WTC11 (cell line): ENCODE measurements at regions not wholly inside any gene's neighbourhood (a gene's known extent, or its start where the extent isn't known, plus 50 kb on each side); places are given as distances from the start of the nearest gene placed in this dataset.

Experiments
- ATAC-seq: fragments of 200-7000 bp; cut with Tn5 transposase; 2 replicates; pipeline ENCODE4 v1.10.0; 2021; ENCODE audit warnings: mild to moderate bottlenecking, moderate library complexity
- CTCF ChIA-PET: fragments of 300-600 bp; sonication (Branson Sonifier 250); formaldehyde crosslinking; loops from one replicate; lab custom pipeline; 2021; ENCODE audit warnings: antibody characterized with exemption; lab: Charles Lee
- POLR2A ChIA-PET: fragments of 350-600 bp; sonication (Branson Sonifier 250); formaldehyde crosslinking; loops from one replicate; lab custom pipeline; 2021; ENCODE audit warnings: antibody characterized with exemption; lab: Charles Lee
- DNase-seq: peaks from one replicate; pipeline ENCODE4 v3.0.0; 2021; ENCODE audit warnings: low spot score
- H3K27ac Mint-ChIP-seq: 2 replicates; pipeline ENCODE4 v1.8.0; 2021; ENCODE audit warnings: mixed read lengths
- H3K27me3 Mint-ChIP-seq: 2 replicates; pipeline ENCODE4 v1.8.0; 2021; ENCODE audit warnings: low read depth, mild to moderate bottlenecking, moderate library complexity, mixed read lengths
- H3K36me3 Mint-ChIP-seq: 2 replicates; pipeline ENCODE4 v1.8.0; 2021; ENCODE audit warnings: mixed read lengths
- H3K4me1 Mint-ChIP-seq: 2 replicates; pipeline ENCODE4 v1.8.0; 2022; ENCODE audit warnings: mixed read lengths
- H3K4me3 Mint-ChIP-seq: 2 replicates; pipeline ENCODE4 v1.8.0; 2021; ENCODE audit warnings: mild to moderate bottlenecking, moderate library complexity, mixed read lengths
- H3K9me3 Mint-ChIP-seq: 2 replicates; pipeline ENCODE4 v1.8.0; 2021; ENCODE audit warnings: mixed read lengths
- ARID4B ChIP-seq: sonication (generic); formaldehyde crosslinking; IDR thresholded peaks from 2 replicates; pipeline ENCODE4 v1.8.0; 2023; ENCODE audit warnings: missing genetic modification reagents, mild to moderate bottlenecking, borderline replicate concordance
- ATF6 ChIP-seq: sonication (generic); formaldehyde crosslinking; IDR thresholded peaks from 2 replicates; pipeline ENCODE4 v1.8.1; 2023; ENCODE audit warnings: mild to moderate bottlenecking, missing genetic modification reagents
- E2F1 ChIP-seq: sonication (generic); formaldehyde crosslinking; IDR thresholded peaks from 2 replicates; pipeline ENCODE4 v1.8.0; 2022; ENCODE audit warnings: mild to moderate bottlenecking, missing genetic modification reagents
- EMX1 ChIP-seq: fragments of 250-450 bp; sonication (Bioruptor Pico); IDR thresholded peaks from 2 replicates; pipeline ENCODE4 v1.8.0; 2021; ENCODE audit warnings: mild to moderate bottlenecking
- ERG ChIP-seq: fragments of 250-450 bp; sonication (Bioruptor Pico); IDR thresholded peaks from 2 replicates; pipeline ENCODE4 v1.8.0; 2021; ENCODE audit warnings: mild to moderate bottlenecking
- ESRRA ChIP-seq: sonication (generic); formaldehyde crosslinking; IDR thresholded peaks from 2 replicates; pipeline ENCODE4 v1.8.1; 2022; ENCODE audit warnings: mild to moderate bottlenecking, missing genetic modification reagents, borderline replicate concordance
- FOXJ3 ChIP-seq: sonication (generic); formaldehyde crosslinking; IDR thresholded peaks from 2 replicates; pipeline ENCODE4 v1.9.0; 2021; ENCODE audit warnings: missing genetic modification reagents, mild to moderate bottlenecking, borderline replicate concordance
- GRHL2 ChIP-seq: fragments of 250-450 bp; sonication (Bioruptor Pico); IDR thresholded peaks from 2 replicates; pipeline ENCODE4 v1.8.0; 2022; ENCODE audit warnings: mild to moderate bottlenecking, moderate library complexity; ENCODE audit not compliant: insufficient replicate concordance, severe bottlenecking
- GTF2I ChIP-seq: fragments of 250-450 bp; sonication (Bioruptor Pico); conservative IDR thresholded peaks from 2 replicates; pipeline ENCODE4 v1.4.0; 2021; ENCODE audit warnings: mild to moderate bottlenecking
- KAT7 ChIP-seq: sonication (generic); formaldehyde crosslinking; IDR thresholded peaks from 2 replicates; pipeline ENCODE4 v1.8.1; 2023; ENCODE audit warnings: missing genetic modification reagents, mild to moderate bottlenecking, borderline replicate concordance
- MLX ChIP-seq: sonication (generic); formaldehyde crosslinking; IDR thresholded peaks from 2 replicates; pipeline ENCODE4 v1.8.1; 2023; ENCODE audit warnings: mild to moderate bottlenecking, missing genetic modification reagents, moderate library complexity
- PRRX2 ChIP-seq: fragments of 250-450 bp; sonication (Bioruptor Pico); IDR thresholded peaks from 2 replicates; pipeline ENCODE4 v1.8.0; 2021; ENCODE audit warnings: mild to moderate bottlenecking
- SMAD3 ChIP-seq: sonication (generic); formaldehyde crosslinking; IDR thresholded peaks from 2 replicates; pipeline ENCODE4 v1.8.0; 2022; ENCODE audit warnings: missing genetic modification reagents, mild to moderate bottlenecking, borderline replicate concordance
- SP1 ChIP-seq: sonication (generic); formaldehyde crosslinking; conservative IDR thresholded peaks from 2 replicates; pipeline ENCODE4 v1.8.1; 2022; ENCODE audit warnings: missing genetic modification reagents
- TEAD4 ChIP-seq: sonication (generic); formaldehyde crosslinking; IDR thresholded peaks from 2 replicates; pipeline ENCODE4 v1.8.0; 2022; ENCODE audit warnings: mild to moderate bottlenecking, missing genetic modification reagents
- USF1 ChIP-seq: sonication (generic); formaldehyde crosslinking; IDR thresholded peaks from 2 replicates; pipeline ENCODE4 v1.8.0; 2022; ENCODE audit warnings: mild to moderate bottlenecking, missing genetic modification reagents
- USF2 ChIP-seq: sonication (generic); formaldehyde crosslinking; IDR thresholded peaks from 2 replicates; pipeline ENCODE4 v1.8.1; 2023; ENCODE audit warnings: mild to moderate bottlenecking, missing genetic modification reagents, moderate library complexity
- ZBTB21 ChIP-seq: sonication (generic); formaldehyde crosslinking; IDR thresholded peaks from 2 replicates; pipeline ENCODE4 v1.8.1; 2023; ENCODE audit warnings: mild to moderate bottlenecking, missing genetic modification reagents, borderline replicate concordance
- ZNF138 ChIP-seq: sonication (generic); formaldehyde crosslinking; conservative IDR thresholded peaks from 2 replicates; pipeline ENCODE4 v1.8.1; 2022; ENCODE audit warnings: mild to moderate bottlenecking, moderate library complexity, missing genetic modification reagents
- ZNF232 ChIP-seq: sonication (generic); formaldehyde crosslinking; IDR thresholded peaks from 2 replicates; pipeline ENCODE4 v1.8.0; 2022; ENCODE audit warnings: mild to moderate bottlenecking, missing genetic modification reagents
- ZNF317 ChIP-seq: sonication (generic); formaldehyde crosslinking; IDR thresholded peaks from 2 replicates; pipeline ENCODE4 v1.8.1; 2023; ENCODE audit warnings: low read depth, mild to moderate bottlenecking, moderate library complexity, missing genetic modification reagents, borderline replicate concordance
- ZSCAN18 ChIP-seq: fragments of 250-450 bp; sonication (Bioruptor Pico); IDR thresholded peaks from 2 replicates; pipeline ENCODE4 v2.1.2; 2022; ENCODE audit warnings: mild to moderate bottlenecking, moderate library complexity

- TF ChIP-seq USF2 (CRISPR knock-in tag) (no peak), GTF2I (CRISPR knock-in tag) (no peak), PRRX2 (CRISPR knock-in tag) (no peak), EMX1 (CRISPR knock-in tag) (no peak), ERG (CRISPR knock-in tag) (no peak), KAT7 (CRISPR knock-in tag) (no peak), MLX (CRISPR knock-in tag) (no peak), ZSCAN18 (CRISPR knock-in tag) (no peak), ZNF232 (CRISPR knock-in tag) (no peak), E2F1 (no peak), ATF6 (CRISPR knock-in tag) (no peak), ZNF317 (CRISPR knock-in tag) (no peak), GRHL2 (CRISPR knock-in tag) (no peak), ZBTB21 (CRISPR knock-in tag) (no peak), TEAD4 (CRISPR knock-in tag) (no peak), FOXJ3 (CRISPR knock-in tag) (no peak), ESRRA (CRISPR knock-in tag) (no peak)
- DNase-seq (no peak), ATAC-seq (no peak)
- H3K27me3 Mint-ChIP-seq = no peaks in the 10 kb centered on the region
- no peaks in the 10 kb centered on the region for H3K36me3 Mint-ChIP-seq
- no peaks in the 10 kb centered on the region for H3K4me1 Mint-ChIP-seq
- no peak overlapping the region for H3K4me3 Mint-ChIP-seq
- CTCF ChIA-PET = no interaction called here
- peaks cover 8% of the 10 kb centered on the region; the same call in 1 of the 2 replicates for H3K9me3 Mint-ChIP-seq
- POLR2A ChIA-PET = no interaction called here
- no peak overlapping the region for H3K27ac Mint-ChIP-seq
Observed at GRCh38 chr2:12515871-12516270, 200.9 kb upstream of the TRIB2 start.

- POLR2A ChIA-PET = no interaction called here
- DNase-seq = no peak
- TF ChIP-seq USF1 (CRISPR knock-in tag) (no peak), SP1 (CRISPR knock-in tag) (no peak), SMAD3 (no peak), ARID4B (CRISPR knock-in tag) (no peak), ZNF138 (CRISPR knock-in tag) (no peak)
Observed at GRCh38 chr2:12533337-12534005, 183.3 kb upstream of the TRIB2 start.

More at GRCh38 chr2:12533337-12534005, 183.3 kb upstream of the TRIB2 start:
- Mint-ChIP-seq H3K9me3 (no peaks in the 10 kb centered on the region), H3K4me1 (0 out of 2 replicates have a peak, but pooled peaks cover 2% of the 10 kb centered on the region), H3K4me3 (no peak overlapping the region), H3K27me3 (no peaks in the 10 kb centered on the region), H3K27ac (no peak overlapping the region), H3K36me3 (no peaks in the 10 kb centered on the region)
- CTCF ChIA-PET = no interaction called here
- no peak for ATAC-seq
